ENCODE measurements at regions not wholly inside any gene's neighbourhood (a gene's known extent, or its start where the extent isn't known, plus 50 kb on each side); places are given as distances from the start of the nearest gene placed in this dataset.

DNA sequence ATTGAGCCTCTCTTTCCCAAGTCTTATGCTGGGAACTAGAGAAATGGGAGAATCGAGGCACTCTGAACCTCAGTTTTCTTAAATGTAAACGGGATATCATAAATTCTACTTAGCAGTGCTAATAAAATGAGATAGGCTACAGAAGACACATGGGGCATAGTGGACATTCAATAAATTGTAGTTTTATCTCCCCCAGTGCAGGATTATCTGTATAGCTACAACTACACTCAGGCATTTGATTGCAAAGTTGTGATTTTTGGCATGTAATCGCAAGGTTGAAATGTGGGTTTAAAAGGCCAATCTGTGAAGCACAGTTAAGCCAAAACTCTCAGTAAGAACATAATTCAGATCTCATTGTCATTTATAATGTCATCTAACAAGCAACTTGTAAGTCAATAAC lies 413.7 kb upstream of the LMCD1 start (continued):
- TF ChIP-seq BCL11A (IDR thresholded peaks at IDR 0.05; ENCODE audit: low read depth, low read length): no peak
- TF ChIP-seq BACH1 (IDR thresholded peaks at IDR 0.05; ENCODE audit: borderline replicate concordance): no peak
- TF ChIP-seq, protein P1, sequence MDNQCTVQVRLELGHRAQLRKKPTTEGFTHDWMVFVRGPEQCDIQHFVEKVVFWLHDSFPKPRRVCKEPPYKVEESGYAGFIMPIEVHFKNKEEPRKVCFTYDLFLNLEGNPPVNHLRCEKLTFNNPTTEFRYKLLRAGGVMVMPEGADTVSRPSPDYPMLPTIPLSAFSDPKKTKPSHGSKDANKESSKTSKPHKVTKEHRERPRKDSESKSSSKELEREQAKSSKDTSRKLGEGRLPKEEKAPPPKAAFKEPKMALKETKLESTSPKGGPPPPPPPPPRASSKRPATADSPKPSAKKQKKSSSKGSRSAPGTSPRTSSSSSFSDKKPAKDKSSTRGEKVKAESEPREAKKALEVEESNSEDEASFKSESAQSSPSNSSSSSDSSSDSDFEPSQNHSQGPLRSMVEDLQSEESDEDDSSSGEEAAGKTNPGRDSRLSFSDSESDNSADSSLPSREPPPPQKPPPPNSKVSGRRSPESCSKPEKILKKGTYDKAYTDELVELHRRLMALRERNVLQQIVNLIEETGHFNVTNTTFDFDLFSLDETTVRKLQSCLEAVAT (IDR thresholded peaks at IDR 0.05): no peak
- TF ChIP-seq, protein P2, sequence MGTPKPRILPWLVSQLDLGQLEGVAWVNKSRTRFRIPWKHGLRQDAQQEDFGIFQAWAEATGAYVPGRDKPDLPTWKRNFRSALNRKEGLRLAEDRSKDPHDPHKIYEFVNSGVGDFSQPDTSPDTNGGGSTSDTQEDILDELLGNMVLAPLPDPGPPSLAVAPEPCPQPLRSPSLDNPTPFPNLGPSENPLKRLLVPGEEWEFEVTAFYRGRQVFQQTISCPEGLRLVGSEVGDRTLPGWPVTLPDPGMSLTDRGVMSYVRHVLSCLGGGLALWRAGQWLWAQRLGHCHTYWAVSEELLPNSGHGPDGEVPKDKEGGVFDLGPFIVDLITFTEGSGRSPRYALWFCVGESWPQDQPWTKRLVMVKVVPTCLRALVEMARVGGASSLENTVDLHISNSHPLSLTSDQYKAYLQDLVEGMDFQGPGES (IDR thresholded peaks at IDR 0.05): no peak

DNA sequence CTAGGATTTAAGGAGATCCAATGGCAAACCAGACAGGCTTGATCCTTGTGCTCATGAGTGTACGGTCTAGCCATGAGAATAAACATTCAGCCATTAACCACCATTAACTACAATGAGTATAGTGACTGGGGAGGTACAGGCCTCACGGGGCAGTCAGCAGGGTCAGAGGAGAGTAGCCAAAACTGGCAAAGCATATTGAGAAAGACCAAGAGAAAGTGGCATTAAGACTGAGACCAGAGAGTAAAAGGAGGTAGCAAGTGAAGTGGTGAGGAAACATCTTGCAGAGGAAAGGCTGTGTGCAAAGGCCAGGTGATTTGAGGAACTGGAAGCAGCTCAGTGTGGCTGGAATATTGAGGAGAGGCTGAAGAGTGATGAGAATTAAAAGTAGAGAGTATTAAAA lies 407.2 kb upstream of the LMCD1 start:
- CTCF ChIA-PET: no interaction called here
- DNase-seq (ENCODE audit: low read depth, low spot score) (no peak), FAIRE-seq (no peak), ATAC-seq (peak; percentile 29; the same call in 2 of the 3 replicates)
- H3K36me3 ChIP-seq (ENCODE audit: control insufficient read depth in 2 of 2, insufficient read depth in 2 of 2, low read length in 1 of 2): no peaks in the 10 kb centered on the region
- no peaks in the 10 kb centered on the region for H3K9me3 ChIP-seq (replicated peaks; ENCODE audit: control insufficient read depth, insufficient read depth, low read length)
- no peak overlapping the region for H2AFZ ChIP-seq (ENCODE audit: control insufficient read depth, low read depth, low read length)
- POLR2A ChIA-PET: no interaction called here
- RAD21 ChIA-PET (ENCODE audit: unreplicated experiment): interaction anchor here (0.7 kb wide), 1 partner anchor 889 kb away, joined by 3 read pairs; no protein-coding TSS in a partner anchor
- SMC1A ChIA-PET (ENCODE audit: uncharacterized antibody, unreplicated experiment): no interaction called here
- H3K9ac ChIP-seq (ENCODE audit: control insufficient read depth, insufficient read depth, low read length): no peak overlapping the region
- intact Hi-C loops (cut with micrococcal nuclease; ENCODE audit: unreplicated experiment) (no loop called here), in situ Hi-C loops (cut with MboI) (no loop called here)
- 21% methylated on average over 2 of the region's 2 CpGs for whole genome bisulfite sequencing (ENCODE audit: insufficient coverage, insufficient replicate concordance, low lambda C conversion rate, missing lambda C conversion rate)
- H3K4me3 ChIP-seq: no peak overlapping the region
- BruUV-seq (replicated peaks): no TSS peak
- no peaks in the 10 kb centered on the region for H3K4me1 ChIP-seq (ENCODE audit: control insufficient read depth, insufficient read depth, low read length)
- H3K79me2 ChIP-seq (ENCODE audit: control insufficient read depth, insufficient read depth, low read length): no peaks in the 10 kb centered on the region
- H3K4me2 ChIP-seq (ENCODE audit: control insufficient read depth, insufficient read depth): no peak overlapping the region
- H3K27me3 ChIP-seq (replicated peaks in 1 of 2; ENCODE audit: control insufficient read depth in 2 of 2, insufficient read depth in 2 of 2, low read length in 1 of 2): no peaks in the 10 kb centered on the region
- H3K27ac ChIP-seq (ENCODE audit: control insufficient read depth, insufficient read depth): no peak overlapping the region
- H4K20me1 ChIP-seq (ENCODE audit: control insufficient read depth, insufficient read depth): no peaks in the 10 kb centered on the region
- TF ChIP-seq ATF7 (IDR thresholded peaks at IDR 0.05; ENCODE audit: low read depth): no peak
- no peak for TF ChIP-seq BHLHE40 (IDR thresholded peaks at IDR 0.05; ENCODE audit: borderline replicate concordance in 1 of 2, low read depth in 2 of 2, low read length in 1 of 2)
- TF ChIP-seq, protein P3, sequence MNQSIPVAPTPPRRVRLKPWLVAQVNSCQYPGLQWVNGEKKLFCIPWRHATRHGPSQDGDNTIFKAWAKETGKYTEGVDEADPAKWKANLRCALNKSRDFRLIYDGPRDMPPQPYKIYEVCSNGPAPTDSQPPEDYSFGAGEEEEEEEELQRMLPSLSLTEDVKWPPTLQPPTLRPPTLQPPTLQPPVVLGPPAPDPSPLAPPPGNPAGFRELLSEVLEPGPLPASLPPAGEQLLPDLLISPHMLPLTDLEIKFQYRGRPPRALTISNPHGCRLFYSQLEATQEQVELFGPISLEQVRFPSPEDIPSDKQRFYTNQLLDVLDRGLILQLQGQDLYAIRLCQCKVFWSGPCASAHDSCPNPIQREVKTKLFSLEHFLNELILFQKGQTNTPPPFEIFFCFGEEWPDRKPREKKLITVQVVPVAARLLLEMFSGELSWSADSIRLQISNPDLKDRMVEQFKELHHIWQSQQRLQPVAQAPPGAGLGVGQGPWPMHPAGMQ (IDR thresholded peaks at IDR 0.05; ENCODE audit: borderline replicate concordance): no peak
- no peak for TF ChIP-seq STAT3 (IDR thresholded peaks at IDR 0.05; ENCODE audit: low read depth, low read length)
- TF ChIP-seq PML (IDR thresholded peaks at IDR 0.05; ENCODE audit: low read length): no peak
- TF ChIP-seq NFYB (IDR thresholded peaks at IDR 0.05; ENCODE audit: insufficient read depth, low read depth, low read length): no peak
- no peak for TF ChIP-seq MTA3 (IDR thresholded peaks at IDR 0.05; ENCODE audit: borderline replicate concordance, low read length)
- TF ChIP-seq IRF4 (IDR thresholded peaks at IDR 0.05; ENCODE audit: low read depth, low read length): no peak
- TF ChIP-seq, protein P4, sequence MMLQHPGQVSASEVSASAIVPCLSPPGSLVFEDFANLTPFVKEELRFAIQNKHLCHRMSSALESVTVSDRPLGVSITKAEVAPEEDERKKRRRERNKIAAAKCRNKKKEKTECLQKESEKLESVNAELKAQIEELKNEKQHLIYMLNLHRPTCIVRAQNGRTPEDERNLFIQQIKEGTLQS (IDR thresholded peaks at IDR 0.05; ENCODE audit: borderline replicate concordance, extremely low read depth, low read depth, low read length): no peak
- no peak for TF ChIP-seq KAT2A (conservative IDR thresholded peaks at IDR 0.05; ENCODE audit: control insufficient read depth, low read depth, low read length)
- TF ChIP-seq, protein P5, sequence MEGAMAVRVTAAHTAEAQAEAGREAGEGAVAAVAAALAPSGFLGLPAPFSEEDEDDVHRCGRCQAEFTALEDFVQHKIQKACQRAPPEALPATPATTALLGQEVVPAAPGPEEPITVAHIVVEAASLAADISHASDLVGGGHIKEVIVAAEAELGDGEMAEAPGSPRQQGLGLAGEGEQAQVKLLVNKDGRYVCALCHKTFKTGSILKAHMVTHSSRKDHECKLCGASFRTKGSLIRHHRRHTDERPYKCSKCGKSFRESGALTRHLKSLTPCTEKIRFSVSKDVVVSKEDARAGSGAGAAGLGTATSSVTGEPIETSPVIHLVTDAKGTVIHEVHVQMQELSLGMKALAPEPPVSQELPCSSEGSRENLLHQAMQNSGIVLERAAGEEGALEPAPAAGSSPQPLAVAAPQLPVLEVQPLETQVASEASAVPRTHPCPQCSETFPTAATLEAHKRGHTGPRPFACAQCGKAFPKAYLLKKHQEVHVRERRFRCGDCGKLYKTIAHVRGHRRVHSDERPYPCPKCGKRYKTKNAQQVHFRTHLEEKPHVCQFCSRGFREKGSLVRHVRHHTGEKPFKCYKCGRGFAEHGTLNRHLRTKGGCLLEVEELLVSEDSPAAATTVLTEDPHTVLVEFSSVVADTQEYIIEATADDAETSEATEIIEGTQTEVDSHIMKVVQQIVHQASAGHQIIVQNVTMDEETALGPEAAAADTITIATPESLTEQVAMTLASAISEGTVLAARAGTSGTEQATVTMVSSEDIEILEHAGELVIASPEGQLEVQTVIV (IDR thresholded peaks at IDR 0.05; ENCODE audit: borderline replicate concordance, partially characterized antibody): no peak
- no peak for TF ChIP-seq RUNX3 (IDR thresholded peaks at IDR 0.05; ENCODE audit: low read length)
- no peak for TF ChIP-seq POU2F2 (IDR thresholded peaks at IDR 0.05; ENCODE audit: borderline replicate concordance, low read depth, low read length)
